GM19239 (cell line): ENCODE measurements at regions not wholly inside any gene's neighbourhood (a gene's known extent, or its start where the extent isn't known, plus 50 kb on each side); places are given as distances from the start of the nearest gene placed in this dataset.
"Not testable (repeated sequence)": the region's sequence is repeated elsewhere in the genome, so short reads cannot be mapped to it uniquely, and the experiment has no call there.

Experiments used
- DNase-seq: peaks from one replicate; pipeline ENCODE4 v3.0.0; 2011; ENCODE audit warnings: low spot score; ENCODE audit not compliant: insufficient read length
- FAIRE-seq: peaks from 2 replicates; lab custom pipeline; 2011; peaks lifted over from hg19 to GRCh38; lab: Jason Lieb, UNC

DNA sequence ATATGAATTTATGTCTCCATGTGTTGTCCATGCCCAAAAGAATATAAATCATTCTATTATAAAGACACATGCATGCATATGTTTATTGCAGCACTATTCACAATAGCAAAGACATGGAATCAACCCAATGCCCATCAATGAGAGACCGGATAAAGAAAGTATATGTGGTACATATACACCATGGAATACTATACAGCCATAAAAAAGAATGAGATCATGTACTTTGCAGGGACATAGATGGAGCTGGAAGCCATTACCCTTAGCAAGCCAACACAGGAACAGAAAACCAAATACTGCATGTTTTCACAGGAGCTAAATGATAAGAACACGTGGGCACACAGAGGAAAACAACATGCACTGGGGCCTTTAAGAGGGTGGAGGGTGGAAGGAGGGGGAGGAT, 639.1 kb downstream of the GATA3 start:
- not testable (repeated sequence) for DNase-seq, FAIRE-seq

DNA sequence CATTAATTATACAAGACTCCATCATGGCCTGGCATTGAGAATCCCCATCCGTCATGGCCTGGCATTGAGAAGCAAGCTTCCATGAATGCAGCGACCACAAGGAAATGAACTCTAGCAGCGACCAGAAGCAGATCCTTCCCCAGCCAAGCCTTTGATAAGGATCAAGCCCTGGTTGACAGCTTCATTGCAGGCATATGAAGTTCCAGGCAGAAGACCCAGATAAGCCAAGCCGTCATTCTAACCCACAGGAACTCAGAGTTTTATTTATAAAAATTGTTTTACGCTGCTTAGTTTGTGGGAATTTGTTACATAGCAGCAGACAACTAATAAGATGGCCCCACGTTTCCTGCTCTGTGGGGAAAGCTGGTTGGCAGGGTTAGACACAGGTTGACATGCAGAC, 642.3 kb downstream of the GATA3 start:
- no peak for DNase-seq
- no peak for FAIRE-seq

DNA sequence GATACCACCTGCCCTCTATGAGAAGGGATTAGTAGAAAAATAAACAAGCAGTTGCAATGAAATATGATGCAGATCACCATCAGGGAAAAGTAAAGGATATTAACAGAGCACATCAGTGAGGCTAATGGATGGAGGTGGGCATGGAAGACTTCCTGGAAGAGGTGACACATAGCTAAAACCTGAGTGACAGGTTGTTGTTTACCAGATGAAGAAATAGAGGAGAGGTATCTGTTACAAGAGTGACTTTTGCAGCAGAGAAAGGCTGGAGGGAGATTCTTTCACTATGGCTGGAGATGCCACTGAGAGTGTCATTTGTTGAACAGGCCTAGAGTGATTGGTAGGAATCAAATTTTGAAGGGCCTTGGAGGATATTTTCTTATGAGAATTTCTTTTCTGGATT, 646.2 kb downstream of the GATA3 start:
- no peak for DNase-seq
- FAIRE-seq = no peak

DNA sequence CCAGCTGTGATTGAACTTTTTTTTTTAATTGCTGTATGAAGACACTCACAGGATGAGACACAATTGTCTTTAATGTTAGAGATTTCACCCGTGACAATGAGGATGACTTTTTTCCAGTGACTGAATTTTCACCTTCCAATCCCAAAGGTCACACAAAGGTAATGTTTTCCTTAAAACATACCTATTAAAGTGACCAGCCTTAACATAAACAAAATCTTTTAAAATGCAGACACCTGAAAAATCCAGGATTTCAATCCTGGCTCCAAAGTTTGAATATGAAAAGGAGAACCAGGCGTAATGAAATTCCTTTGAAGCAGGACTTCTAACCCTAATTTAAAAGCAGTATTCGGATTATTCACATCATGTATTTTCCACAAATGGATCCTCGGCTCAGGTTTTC, 647.7 kb downstream of the GATA3 start:
- DNase-seq (no peak), FAIRE-seq (no peak)

DNA sequence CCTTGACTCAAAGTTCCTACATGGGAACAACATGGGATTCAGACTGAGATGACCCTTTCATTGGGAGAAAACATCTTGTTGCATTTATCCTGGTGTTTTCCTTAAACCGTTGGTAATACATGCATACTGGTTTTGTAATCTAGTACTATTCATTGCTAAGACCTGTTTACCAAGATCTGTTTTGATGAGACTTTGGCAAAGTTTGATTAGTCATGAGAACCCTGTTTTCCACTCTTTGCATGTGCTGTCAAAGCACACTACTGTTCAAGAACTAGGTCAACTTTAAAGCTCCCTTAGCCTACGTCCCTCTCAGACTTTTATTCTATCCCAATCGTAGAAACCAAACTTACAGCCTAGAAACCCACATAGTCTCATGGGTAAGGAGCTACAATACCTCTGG, 650.9 kb downstream of the GATA3 start:
- DNase-seq (no peak), FAIRE-seq (no peak)

DNA sequence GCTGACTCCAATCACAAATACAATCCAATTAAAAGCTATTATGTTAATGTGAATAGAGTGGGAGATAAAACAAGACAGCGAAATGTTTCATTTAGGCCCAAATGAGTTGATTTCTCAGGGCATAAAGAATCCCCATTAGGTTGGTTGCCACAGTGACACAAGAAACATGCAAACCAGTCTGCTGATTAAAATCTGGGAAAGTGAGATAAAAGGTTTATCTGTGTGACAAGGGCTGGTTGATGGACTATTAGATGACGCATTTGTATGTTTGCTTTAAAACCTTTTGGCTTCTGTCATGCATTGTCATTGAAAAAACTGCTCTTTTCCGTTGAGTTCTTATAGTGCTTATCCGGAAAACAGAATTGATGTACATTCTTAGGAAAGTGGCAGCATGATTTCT, 658.2 kb downstream of the GATA3 start:
- DNase-seq (no peak), FAIRE-seq (no peak)

DNA sequence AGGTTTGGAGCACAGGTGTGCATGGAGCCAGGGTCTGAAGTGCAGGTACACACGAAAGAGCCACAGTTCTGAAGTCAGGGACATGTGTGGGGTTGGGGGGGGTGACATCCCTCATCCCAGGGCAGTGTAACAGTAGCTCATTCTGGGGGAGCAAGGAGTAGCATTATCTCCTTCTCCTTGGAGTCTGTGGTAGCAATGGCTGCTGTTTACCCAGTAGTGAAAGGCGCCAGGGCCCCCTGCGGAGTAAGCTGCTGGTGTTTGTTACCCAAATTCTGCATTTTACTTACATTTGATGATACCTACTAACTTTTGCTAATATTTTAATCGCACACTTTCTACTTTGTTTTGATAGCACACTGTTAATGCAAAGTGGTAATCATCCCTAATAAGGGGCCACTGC, 665.5 kb downstream of the GATA3 start:
- DNase-seq = no peak
- FAIRE-seq = no peak

DNA sequence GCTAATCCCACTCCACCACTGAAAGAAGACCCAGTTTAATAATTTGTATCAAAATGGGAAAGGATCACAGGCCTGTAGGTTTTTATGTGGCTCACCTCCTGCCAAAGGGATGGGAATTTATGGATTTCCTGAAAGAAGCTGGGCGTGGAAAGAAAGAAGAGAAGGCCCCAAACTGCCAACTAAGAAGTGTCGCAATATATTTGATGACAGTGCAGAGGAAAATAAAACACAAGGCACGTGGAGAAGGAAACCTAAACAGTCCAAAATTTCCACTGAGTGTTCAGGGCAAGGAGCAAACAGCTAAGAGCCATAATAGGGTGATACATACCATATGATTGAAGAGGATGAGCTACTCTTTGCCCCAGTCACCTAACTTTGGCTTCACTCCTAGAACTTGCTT, 667.2 kb downstream of the GATA3 start:
- no peak for FAIRE-seq

DNA sequence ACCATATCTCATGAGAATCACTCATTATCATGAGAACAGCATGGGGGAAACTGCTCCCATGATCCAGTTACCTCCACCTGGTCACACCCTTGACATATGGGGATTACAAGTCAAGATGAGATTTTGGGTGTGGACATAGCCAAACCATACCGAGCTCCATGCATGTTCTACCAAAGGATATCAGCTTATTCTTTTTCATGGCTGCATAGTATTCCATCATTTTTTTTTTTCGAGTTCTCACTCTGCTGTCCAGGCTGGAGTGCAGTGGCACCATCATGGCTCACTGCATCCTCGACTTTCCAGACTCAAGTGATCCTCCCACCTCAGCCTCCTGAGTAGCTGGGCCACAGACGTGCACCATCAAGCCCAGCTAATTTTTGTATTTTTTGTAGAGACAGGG, 668.3 kb downstream of the GATA3 start:
- FAIRE-seq (no peak), DNase-seq (no peak)

More for the DNA sequence above, 667.2 kb downstream of the GATA3 start:
- no peak for DNase-seq

DNA sequence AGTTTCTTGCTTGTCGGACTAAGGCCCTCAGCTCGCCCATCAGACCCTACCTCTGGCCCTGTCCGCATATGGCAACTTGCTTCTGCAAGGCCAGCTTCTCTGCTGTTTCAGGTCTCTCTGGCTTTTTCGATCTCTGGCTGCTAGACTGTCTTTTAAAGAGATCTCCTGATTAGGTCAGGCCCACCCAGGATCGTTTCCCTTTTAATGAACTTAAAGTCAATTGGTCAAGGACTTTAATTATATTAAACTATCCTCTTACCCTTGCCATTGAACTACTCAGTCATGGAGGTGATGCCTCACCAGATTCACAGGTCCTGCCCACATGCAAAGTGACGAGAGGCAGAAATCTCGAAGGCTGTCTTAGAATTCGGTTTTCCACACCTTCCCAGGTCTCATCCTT, 670.9 kb downstream of the GATA3 start:
- FAIRE-seq = no peak

DNA sequence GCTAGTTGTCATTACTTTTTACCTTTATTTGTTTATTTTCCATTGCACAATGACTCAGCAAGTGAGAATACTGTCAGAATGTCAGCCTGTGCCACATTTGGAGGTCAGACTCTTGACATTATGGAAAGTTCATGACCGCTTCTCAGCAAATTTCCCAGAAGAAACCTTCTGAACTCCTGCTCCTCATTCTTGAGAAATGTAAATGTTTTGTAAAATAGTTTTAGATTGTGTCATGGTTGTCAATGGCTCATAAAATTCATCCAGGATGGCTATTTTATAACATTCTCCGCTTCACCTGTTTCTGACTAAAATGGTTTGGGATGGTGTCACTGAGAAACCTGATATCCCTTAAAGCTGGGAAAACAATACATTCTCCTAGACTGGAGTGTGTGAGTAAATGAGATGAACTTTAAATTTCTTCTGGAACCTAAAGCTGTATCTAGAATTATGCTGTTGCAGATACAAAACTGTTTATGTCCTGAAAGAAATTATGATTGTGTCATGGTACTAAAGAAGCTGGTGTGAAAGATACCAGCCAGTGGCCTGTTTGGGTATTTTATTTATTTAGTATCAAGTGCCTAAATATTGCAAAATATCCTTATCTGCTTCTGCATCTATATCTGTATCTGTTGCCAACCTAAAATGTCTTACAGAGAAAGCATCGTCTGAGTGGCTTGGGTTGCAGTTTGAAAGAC, 671.7 kb downstream of the GATA3 start:
- DNase-seq (no peak), FAIRE-seq (no peak)

More for the DNA sequence above, 670.9 kb downstream of the GATA3 start:
- DNase-seq = no peak

DNA sequence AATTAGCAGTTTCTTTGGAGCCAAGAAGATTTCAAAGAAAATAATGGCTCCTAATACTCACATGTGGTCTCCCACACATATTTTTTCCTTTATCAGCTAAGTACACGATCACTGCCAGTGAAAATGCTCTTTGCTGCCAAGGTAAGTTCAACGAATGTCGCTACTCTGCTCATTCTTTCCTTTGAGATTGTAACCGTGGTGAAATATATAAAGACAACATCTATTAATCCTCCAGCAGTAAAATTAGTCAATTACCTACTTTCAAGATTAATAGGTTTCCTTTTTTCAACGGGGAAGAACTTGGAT, 672.2 kb downstream of the GATA3 start:
- DNase-seq = no peak

DNA sequence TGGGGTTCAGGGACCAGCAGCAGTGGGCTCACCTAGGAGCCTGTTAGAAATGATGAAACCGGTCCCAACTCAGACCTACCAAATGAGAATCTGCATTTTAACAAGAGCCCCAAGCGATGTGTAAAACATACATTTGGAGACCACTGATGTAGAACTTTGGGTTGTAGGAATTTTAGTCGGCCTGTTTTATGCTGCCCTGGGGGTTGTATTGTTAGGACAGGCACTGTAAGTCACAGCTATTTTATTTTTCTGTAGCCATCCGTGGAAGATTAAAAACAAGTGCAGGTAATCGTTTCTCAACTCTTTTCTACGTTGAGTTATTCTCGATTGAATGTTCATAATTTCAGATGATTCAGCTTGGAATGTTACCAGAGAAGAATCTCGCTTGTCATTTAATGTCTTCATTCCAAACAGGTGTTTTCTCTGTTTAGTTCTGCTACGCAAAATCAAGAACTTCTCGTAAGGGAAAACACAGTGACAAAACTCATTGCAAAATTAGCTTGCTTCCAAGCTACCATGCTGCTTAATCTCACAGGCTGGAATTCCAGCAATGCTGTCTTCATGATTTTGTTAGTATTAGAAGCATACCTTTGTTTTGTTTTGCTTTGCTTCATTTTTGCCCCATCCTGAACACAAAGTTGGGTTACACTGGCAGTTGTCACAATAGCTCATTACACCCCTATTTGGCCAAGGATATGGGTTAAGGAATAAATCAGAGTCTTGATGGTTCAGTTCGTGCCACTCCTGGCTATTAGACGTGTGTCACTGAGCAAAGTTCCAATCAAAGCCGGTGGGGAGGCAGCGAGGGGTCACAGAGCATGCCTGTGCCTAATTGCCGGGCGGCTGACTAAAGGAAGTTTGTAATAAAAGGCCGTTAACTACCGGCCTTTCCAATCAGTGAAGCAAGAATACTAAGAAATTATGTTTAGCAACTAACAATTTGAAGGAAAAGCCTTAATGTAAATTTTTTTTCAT, 676.9 kb downstream of the GATA3 start:
- FAIRE-seq = no peak

More for the DNA sequence above, 672.2 kb downstream of the GATA3 start:
- FAIRE-seq = no peak

DNA sequence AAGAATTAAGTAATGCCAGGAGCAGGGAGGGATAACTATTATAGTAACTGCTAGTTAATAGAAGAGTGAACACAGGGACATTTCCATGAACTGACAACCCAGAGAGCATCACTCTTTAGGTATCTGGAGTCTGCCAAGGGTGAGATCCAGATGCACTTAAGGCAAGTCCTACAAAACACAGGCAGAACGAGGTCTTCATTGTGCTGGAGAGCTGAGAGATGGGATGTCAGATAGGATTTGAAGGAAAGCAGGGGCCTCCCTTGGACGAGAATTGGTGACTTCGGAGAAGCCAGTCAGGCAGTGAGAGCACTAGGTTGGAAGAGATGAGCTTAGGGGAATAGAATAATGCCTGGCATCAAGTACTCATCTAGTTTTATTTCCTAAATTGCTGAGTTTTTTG, 684.5 kb downstream of the GATA3 start:
- DNase-seq = no peak
- FAIRE-seq = no peak

More for the DNA sequence above, 676.9 kb downstream of the GATA3 start:
- no peak for DNase-seq

DNA sequence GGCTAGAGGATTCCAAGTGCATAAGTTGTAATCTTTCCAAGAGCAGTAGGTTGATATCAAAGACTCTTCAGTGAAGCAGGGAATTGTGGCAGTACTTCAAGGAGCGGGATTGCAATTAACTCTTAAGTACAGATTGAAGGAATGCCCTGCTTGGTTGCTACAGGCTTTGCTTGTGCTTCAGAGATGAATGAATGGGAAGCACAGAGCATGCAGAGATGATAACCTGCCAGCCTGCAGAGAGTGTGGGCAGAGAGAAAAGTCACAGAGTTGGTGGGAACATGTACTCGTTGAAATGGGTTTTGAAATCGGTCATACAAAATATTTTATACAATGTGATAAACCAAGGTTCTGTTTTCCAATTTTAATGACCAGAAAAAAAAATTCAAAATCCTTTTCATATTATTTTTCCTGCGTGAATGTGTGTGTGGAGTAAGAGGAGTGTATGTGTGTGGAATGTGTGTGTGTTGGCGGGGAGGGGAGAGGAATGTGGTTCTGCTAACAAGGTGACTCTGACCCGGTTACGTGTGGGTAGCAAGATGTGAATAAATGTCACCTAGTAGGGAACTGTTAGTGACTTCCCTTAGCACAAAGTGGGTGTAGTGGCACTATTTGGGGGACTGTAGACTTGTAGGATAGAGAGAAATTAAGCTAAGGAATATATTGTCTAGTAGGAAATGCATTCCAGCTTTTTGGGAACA, 697.8 kb downstream of the GATA3 start:
- FAIRE-seq = no peak
- no peak for DNase-seq

DNA sequence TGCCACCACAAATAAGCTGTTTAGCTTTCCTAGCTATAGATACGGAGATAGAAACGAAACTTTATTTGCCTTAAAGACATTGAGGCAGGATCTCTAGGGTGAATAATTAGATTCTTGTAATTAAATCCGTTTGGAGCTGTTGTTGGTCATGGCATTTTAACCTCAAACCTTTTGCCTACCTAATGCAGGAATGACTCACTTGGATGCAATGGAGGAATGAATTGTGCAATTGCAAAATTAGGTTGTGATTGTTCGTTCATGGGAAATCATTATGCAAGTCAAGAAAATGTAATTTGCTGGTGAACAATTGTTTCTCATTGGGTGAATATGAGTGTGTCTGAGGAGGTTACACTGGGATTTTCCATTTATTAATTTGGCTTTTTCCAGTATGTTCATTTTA, 703.5 kb downstream of the GATA3 start:
- no peak for FAIRE-seq

DNA sequence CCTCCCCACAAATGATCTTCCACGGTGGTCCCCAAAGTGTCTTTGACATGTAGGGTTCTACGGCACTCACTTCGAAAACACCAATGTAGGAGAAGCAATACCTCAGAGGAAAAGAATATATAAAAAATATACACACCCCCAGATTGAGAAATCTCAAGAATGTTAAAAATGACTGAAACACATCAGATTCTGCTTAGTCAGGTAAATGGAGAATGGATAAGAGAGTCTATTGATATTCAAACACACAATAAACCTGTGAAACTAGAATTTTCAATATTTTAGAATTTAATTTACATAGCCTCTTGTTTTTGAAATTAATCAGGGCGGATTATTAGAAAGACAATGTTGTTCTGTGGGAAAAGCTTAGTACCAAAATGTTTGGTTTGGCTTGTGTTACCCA, 712.4 kb downstream of the GATA3 start:
- DNase-seq = no peak
- FAIRE-seq = no peak

More for the DNA sequence above, 703.5 kb downstream of the GATA3 start:
- DNase-seq = no peak

DNA sequence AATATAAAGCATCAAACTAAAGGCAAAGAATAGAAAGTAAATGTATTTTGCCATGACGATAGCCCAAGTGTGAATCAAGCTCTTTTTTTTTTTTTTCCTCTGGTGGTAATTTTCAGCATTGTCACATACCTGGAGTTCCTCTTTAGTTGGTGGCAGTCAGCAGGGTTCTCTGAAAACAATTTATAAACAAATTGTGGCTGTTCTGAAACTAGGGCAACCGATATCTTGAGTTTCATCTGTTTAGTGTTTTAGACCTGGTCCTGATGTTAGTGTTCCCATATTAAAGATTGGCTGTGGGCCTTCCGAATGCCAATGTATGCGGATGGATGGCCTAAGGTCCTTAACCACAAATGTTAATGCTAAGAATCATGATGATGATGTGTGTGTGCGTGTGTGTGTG, 713.1 kb downstream of the GATA3 start:
- FAIRE-seq (no peak), DNase-seq (no peak)

DNA sequence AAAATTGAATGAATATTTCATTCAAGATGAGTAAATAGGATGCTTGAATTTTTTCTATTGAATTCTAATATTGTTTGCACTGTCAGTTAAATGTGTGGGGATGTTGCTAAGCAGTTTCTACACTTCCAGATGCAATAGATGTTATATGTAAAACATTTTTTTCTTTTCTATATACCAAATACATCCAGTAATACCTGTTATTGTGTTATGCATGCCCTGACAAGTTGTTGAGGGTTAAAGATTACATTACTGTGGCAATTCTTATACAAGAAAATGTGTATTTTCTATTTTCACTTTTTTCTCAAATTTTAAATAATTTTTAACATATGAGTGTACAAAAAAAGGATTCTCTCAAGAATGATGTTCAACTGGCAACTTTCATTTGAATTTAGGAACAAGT, 713.9 kb downstream of the GATA3 start:
- DNase-seq (no peak), FAIRE-seq (no peak)

DNA sequence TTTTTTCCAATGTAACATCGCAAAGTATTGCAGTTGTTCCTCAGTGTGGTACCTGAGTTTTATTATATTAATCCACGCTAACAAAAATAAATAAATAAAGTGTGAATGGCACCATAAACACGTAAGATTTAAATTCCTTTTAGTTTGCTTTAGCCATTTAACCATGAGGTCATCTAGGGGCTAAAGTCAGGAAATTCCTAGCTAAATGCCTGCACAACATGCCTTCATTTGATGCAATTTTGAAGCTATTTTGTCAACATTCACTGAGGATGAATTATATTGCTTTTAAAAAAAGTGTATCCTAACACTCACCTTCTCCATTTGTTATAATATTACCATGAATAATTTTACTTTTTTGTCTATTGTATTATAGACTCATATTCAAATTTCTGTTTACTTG, 714.4 kb downstream of the GATA3 start:
- DNase-seq (no peak), FAIRE-seq (no peak)
